H1 (cell line): ENCODE measurements at regions not wholly inside any gene's neighbourhood (a gene's known extent, or its start where the extent isn't known, plus 50 kb on each side); places are given as distances from the start of the nearest gene placed in this dataset.

Experiments used
- BCL11A ChIP-seq, 2 experiments: IDR thresholded peaks; one replicate each; pipeline ENCODE4 v1.6.1; 2011; ENCODE audit warnings: low read depth in 2 of 2, low read length in 2 of 2, mild to moderate bottlenecking in 2 of 2
- CEBPB ChIP-seq: IDR thresholded peaks from 2 replicates; pipeline ENCODE4 v1.6.1; 2012; ENCODE audit warnings: low read depth, low read length
- EZH2 ChIP-seq: fragments of 200-600 bp; sonication (generic); IDR thresholded peaks from 2 replicates; pipeline ENCODE4 v1.7.1; 2012; ENCODE audit warnings: low read depth, mild to moderate bottlenecking, moderate library complexity, low read length, inconsistent platforms; ENCODE audit not compliant: severe bottlenecking
- POLR2AphosphoS5 ChIP-seq: IDR thresholded peaks from 2 replicates; pipeline ENCODE4 v1.6.1; 2011; ENCODE audit warnings: low read depth, low read length
- RAD21 ChIP-seq, 2 experiments: IDR thresholded peaks in 1 of 2; conservative IDR thresholded peaks in 1 of 2; 2 replicates each; pipeline ENCODE4 v1.6.1; 2011; ENCODE audit warnings: low read depth in 2 of 2, low read length in 2 of 2, improper control_type of control experiment in 1 of 2, inconsistent platforms in 1 of 2, mild to moderate bottlenecking in 1 of 2, moderate library complexity in 1 of 2
- SIRT6 ChIP-seq: IDR thresholded peaks from one replicate; pipeline ENCODE4 v1.7.1; 2012; ENCODE audit warnings: low read length, inconsistent platforms
- TAF1 ChIP-seq: IDR thresholded peaks from 2 replicates; pipeline ENCODE4 v1.6.1; 2011; ENCODE audit warnings: mild to moderate bottlenecking, low read depth, low read length
- USF2 ChIP-seq: IDR thresholded peaks from 2 replicates; pipeline ENCODE4 v1.6.1; 2011; ENCODE audit warnings: low read length, improper control_type of control experiment
- TF ChIP-seq, protein P1 (sequence below), 3 experiments: IDR thresholded peaks; 1 replicate in 2 of 3; 2 replicates in 1 of 3; pipeline versions ENCODE4 v1.5.1 to v1.6.1; 2011; ENCODE audit warnings: low read length in 3 of 3, mild to moderate bottlenecking in 3 of 3, inconsistent platforms in 2 of 3, low read depth in 1 of 3, moderate library complexity in 1 of 3; ENCODE audit not compliant: insufficient read depth in 1 of 3; ENCODE audit errors: control extremely low read depth in 1 of 3

DNA sequence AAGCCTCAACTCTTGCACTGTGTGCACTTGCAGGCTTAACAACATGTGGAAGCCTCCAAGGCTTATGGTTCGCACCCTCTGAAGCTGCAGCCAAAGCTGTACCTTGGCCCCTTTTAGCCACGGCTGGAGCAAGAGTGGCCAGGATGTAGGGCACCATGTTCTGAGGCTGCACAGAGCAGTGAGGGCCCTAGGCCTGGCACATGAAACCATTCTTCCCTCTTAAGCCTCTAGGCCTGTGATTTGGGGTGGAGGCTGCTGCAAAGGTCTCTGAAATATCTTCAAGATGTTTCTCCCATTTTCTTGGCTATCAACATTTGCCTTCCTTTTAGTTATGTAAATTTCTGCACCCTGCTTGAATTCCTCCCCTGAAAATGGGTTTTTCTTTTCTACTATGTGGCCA is 161.9 kb upstream of the SPATS2L start:
- no peak for TF ChIP-seq BCL11A (IDR thresholded peaks at IDR 0.05; ENCODE audit: low read depth in 2 of 2, low read length in 2 of 2)
- TF ChIP-seq, protein P1, sequence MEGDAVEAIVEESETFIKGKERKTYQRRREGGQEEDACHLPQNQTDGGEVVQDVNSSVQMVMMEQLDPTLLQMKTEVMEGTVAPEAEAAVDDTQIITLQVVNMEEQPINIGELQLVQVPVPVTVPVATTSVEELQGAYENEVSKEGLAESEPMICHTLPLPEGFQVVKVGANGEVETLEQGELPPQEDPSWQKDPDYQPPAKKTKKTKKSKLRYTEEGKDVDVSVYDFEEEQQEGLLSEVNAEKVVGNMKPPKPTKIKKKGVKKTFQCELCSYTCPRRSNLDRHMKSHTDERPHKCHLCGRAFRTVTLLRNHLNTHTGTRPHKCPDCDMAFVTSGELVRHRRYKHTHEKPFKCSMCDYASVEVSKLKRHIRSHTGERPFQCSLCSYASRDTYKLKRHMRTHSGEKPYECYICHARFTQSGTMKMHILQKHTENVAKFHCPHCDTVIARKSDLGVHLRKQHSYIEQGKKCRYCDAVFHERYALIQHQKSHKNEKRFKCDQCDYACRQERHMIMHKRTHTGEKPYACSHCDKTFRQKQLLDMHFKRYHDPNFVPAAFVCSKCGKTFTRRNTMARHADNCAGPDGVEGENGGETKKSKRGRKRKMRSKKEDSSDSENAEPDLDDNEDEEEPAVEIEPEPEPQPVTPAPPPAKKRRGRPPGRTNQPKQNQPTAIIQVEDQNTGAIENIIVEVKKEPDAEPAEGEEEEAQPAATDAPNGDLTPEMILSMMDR (IDR thresholded peaks at IDR 0.05; ENCODE audit: control extremely low read depth in 1 of 3, insufficient read depth in 1 of 3, low read depth in 1 of 3, low read length in 3 of 3), result no peak
- TF ChIP-seq RAD21 (IDR thresholded peaks at IDR 0.05 in 1 of 2, conservative IDR thresholded peaks at IDR 0.05 in 1 of 2; ENCODE audit: low read depth in 2 of 2, low read length in 2 of 2), result no peak
- no peak for TF ChIP-seq SIRT6
- no peak for TF ChIP-seq TAF1
- no peak for TF ChIP-seq USF2
- no peak for TF ChIP-seq POLR2AphosphoS5
- TF ChIP-seq EZH2, result no peak
- TF ChIP-seq CEBPB, result no peak
